H9 (cell line): ENCODE measurements at regions not wholly inside any gene's neighbourhood (a gene's known extent, or its start where the extent isn't known, plus 50 kb on each side); places are given as distances from the start of the nearest gene placed in this dataset.
"Not testable (repeated sequence)": the region's sequence is repeated elsewhere in the genome, so short reads cannot be mapped to it uniquely, and the experiment has no call there.

Experiments
- DNase-seq: peaks from one replicate; pipeline ENCODE4 v3.0.0-alpha.2; 2017
- H2AFZ ChIP-seq: one replicate; pipeline ENCODE4 v1.6.1; 2013; ENCODE audit warnings: mild to moderate bottlenecking, low read length, control low read depth, moderate library complexity
- H2AK5ac ChIP-seq: 2 replicates; pipeline ENCODE4 v1.6.1; 2013; ENCODE audit warnings: low read length, control low read depth, mixed read lengths; ENCODE audit not compliant: insufficient read length
- H2BK120ac ChIP-seq: one replicate; pipeline ENCODE4 v1.6.1; 2013; ENCODE audit warnings: low read depth, mild to moderate bottlenecking, low read length, control low read depth, inconsistent platforms; ENCODE audit not compliant: poor library complexity, severe bottlenecking
- H2BK12ac ChIP-seq: 2 replicates; pipeline ENCODE4 v1.6.1; 2013; ENCODE audit warnings: low read length, control low read depth, mixed read lengths, low read depth; ENCODE audit not compliant: insufficient read length
- H2BK15ac ChIP-seq: 2 replicates; pipeline ENCODE4 v1.6.1; 2013; ENCODE audit warnings: low read depth, low read length, control low read depth
- H2BK20ac ChIP-seq: one replicate; pipeline ENCODE4 v1.6.1; 2013; ENCODE audit warnings: low read depth, mild to moderate bottlenecking, low read length, control low read depth, inconsistent platforms; ENCODE audit not compliant: poor library complexity, severe bottlenecking
- H2BK5ac ChIP-seq: 2 replicates; pipeline ENCODE4 v1.6.1; 2013; ENCODE audit warnings: low read length, control low read depth, mixed read lengths; ENCODE audit not compliant: insufficient read length
- H3K14ac ChIP-seq: 2 replicates; pipeline ENCODE4 v1.6.1; 2013; ENCODE audit warnings: low read length, control low read depth; ENCODE audit not compliant: insufficient read depth
- H3K18ac ChIP-seq: 2 replicates; pipeline ENCODE4 v1.6.1; 2013; ENCODE audit warnings: low read depth, mild to moderate bottlenecking, mixed read lengths, low read length, control low read depth; ENCODE audit not compliant: insufficient read length
- H3K23ac ChIP-seq: 2 replicates; pipeline ENCODE4 v1.6.1; 2013; ENCODE audit warnings: low read length, control low read depth, mixed read lengths, low read depth; ENCODE audit not compliant: insufficient read length
- H3K23me2 ChIP-seq: 2 replicates; pipeline ENCODE4 v1.6.1; 2013; ENCODE audit warnings: low read depth, mild to moderate bottlenecking, mixed read lengths, low read length, control low read depth; ENCODE audit not compliant: insufficient read length, poor library complexity, severe bottlenecking
- H3K27ac ChIP-seq: 2 replicates; pipeline ENCODE4 v1.5.1; 2013; ENCODE audit warnings: low read length, control low read depth, mixed read lengths, low read depth; ENCODE audit not compliant: insufficient read length
- H3K27me3 ChIP-seq: 2 replicates; pipeline ENCODE4 v1.6.1; 2013; ENCODE audit warnings: low read length, control low read depth, inconsistent platforms; ENCODE audit not compliant: insufficient read depth
- H3K4ac ChIP-seq: 2 replicates; pipeline ENCODE4 v1.6.1; 2013; ENCODE audit warnings: low read depth, mild to moderate bottlenecking, control low read depth, inconsistent platforms, low read length, moderate library complexity
- H3K4me1 ChIP-seq: 2 replicates; pipeline ENCODE4 v1.6.1; 2013; ENCODE audit warnings: low read length, control low read depth, inconsistent platforms; ENCODE audit not compliant: insufficient read depth
- H3K4me2 ChIP-seq: 2 replicates; pipeline ENCODE4 v1.6.1; 2013; ENCODE audit warnings: low read length, control low read depth, mixed read lengths; ENCODE audit not compliant: insufficient read length, insufficient read depth
- H3K56ac ChIP-seq: 2 replicates; pipeline ENCODE4 v1.6.1; 2013; ENCODE audit warnings: low read depth, mild to moderate bottlenecking, mixed read lengths, low read length, control low read depth; ENCODE audit not compliant: insufficient read length
- H3K79me1 ChIP-seq: 2 replicates; pipeline ENCODE4 v1.6.1; 2013; ENCODE audit warnings: low read depth, mild to moderate bottlenecking, moderate library complexity, low read length, control low read depth, inconsistent platforms; ENCODE audit not compliant: insufficient read depth, poor library complexity, severe bottlenecking
- H3K79me2 ChIP-seq: 2 replicates; pipeline ENCODE4 v1.6.1; 2013; ENCODE audit warnings: low read length, control low read depth, inconsistent platforms; ENCODE audit not compliant: insufficient read depth
- H3K9ac ChIP-seq: 2 replicates; pipeline ENCODE4 v1.6.1; 2013; ENCODE audit warnings: low read length, control low read depth, mixed read lengths; ENCODE audit not compliant: insufficient read length; ENCODE audit errors: extremely low read depth
- H3K9me3 ChIP-seq: one replicate; pipeline ENCODE4 v1.6.1; 2013; ENCODE audit warnings: low read depth, low read length, inconsistent platforms; ENCODE audit not compliant: control insufficient read depth
- H3T11ph ChIP-seq: one replicate; pipeline ENCODE4 v1.6.1; 2013; ENCODE audit warnings: mild to moderate bottlenecking, low read length, control low read depth, inconsistent platforms
- H4K20me1 ChIP-seq: one replicate; pipeline ENCODE4 v1.6.1; 2013; ENCODE audit not compliant: control insufficient read depth, insufficient read length, insufficient read depth
- H4K5ac ChIP-seq: 2 replicates; pipeline ENCODE4 v1.6.1; 2013; ENCODE audit warnings: low read depth, mild to moderate bottlenecking, mixed read lengths, low read length, control low read depth; ENCODE audit not compliant: insufficient read length
- H4K8ac ChIP-seq: replicated peaks from 2 replicates; pipeline ENCODE4 v1.6.1; 2013; ENCODE audit warnings: low read length, control low read depth, mixed read lengths, low read depth; ENCODE audit not compliant: insufficient read length
- H4K91ac ChIP-seq: 2 replicates; pipeline ENCODE4 v1.6.1; 2013; ENCODE audit warnings: low read depth, mild to moderate bottlenecking, moderate library complexity, mixed read lengths, low read length, control low read depth; ENCODE audit not compliant: insufficient read length
- H3K27ac Mint-ChIP-seq, 3 experiments: 2 replicates in 2 of 3; 3 replicates in 1 of 3; pipeline ENCODE4 v1.8.0; 2020 to 2021; ENCODE audit warnings: mixed read lengths in 3 of 3, mild to moderate bottlenecking in 1 of 3, moderate library complexity in 1 of 3
- H3K27me3 Mint-ChIP-seq: 2 replicates; pipeline ENCODE4 v1.8.0; 2021; ENCODE audit warnings: low read depth, mild to moderate bottlenecking, moderate library complexity, mixed read lengths
- H3K36me3 Mint-ChIP-seq, 3 experiments: 2 replicates in 2 of 3; 3 replicates in 1 of 3; pipeline ENCODE4 v1.8.0; 2020 to 2021; ENCODE audit warnings: low read depth in 3 of 3, mixed read lengths in 3 of 3; ENCODE audit not compliant: insufficient read depth in 1 of 3
- H3K4me1 Mint-ChIP-seq, 2 experiments: 2 replicates each; pipeline ENCODE4 v1.8.0; 2020; ENCODE audit warnings: mixed read lengths in 2 of 2
- H3K4me3 Mint-ChIP-seq, 2 experiments: 2 replicates in 1 of 2; 3 replicates in 1 of 2; pipeline ENCODE4 v1.8.0; 2020 to 2021; ENCODE audit warnings: mild to moderate bottlenecking in 2 of 2, mixed read lengths in 2 of 2, moderate library complexity in 1 of 2
- H3K9me3 Mint-ChIP-seq, 2 experiments: 2 replicates in 1 of 2; 3 replicates in 1 of 2; pipeline ENCODE4 v1.8.0; 2020; ENCODE audit warnings: mild to moderate bottlenecking in 2 of 2, mixed read lengths in 2 of 2, moderate library complexity in 1 of 2
- WGBS: extraction: QIAGEN DNeasy Blood & Tissue Kit; methylation state at CpG from one replicate; pipeline ENCODE4 v1.1.7; 2013; ENCODE audit warnings: missing lambda C conversion rate, low lambda C conversion rate, mixed read lengths; ENCODE audit not compliant: insufficient read length; ENCODE audit errors: extremely low coverage; 5-methylcytosine and 5-hydroxymethylcytosine counted together

GRCh38 chr16:33935766-33936165 is 476.4 kb downstream of the TP53TG3F start:
- not testable (repeated sequence) for H3K4me3 Mint-ChIP-seq, H4K8ac ChIP-seq, H2BK20ac ChIP-seq, H3K4me1 ChIP-seq, H3K4ac ChIP-seq, H3K9me3 ChIP-seq, H4K5ac ChIP-seq, H2AFZ ChIP-seq, H2BK15ac ChIP-seq, H3K56ac ChIP-seq, H3K27ac Mint-ChIP-seq, H4K20me1 ChIP-seq, H2AK5ac ChIP-seq, H3K9ac ChIP-seq, H2BK5ac ChIP-seq, H3K4me2 ChIP-seq, H3K36me3 Mint-ChIP-seq, H3K4me1 Mint-ChIP-seq, H3K27ac ChIP-seq, H3K27me3 ChIP-seq, H2BK120ac ChIP-seq, DNase-seq, H3K27me3 Mint-ChIP-seq, H3K79me2 ChIP-seq, H2BK12ac ChIP-seq, H3K18ac ChIP-seq, H3K14ac ChIP-seq, H3K23ac ChIP-seq, H3K23me2 ChIP-seq, H4K91ac ChIP-seq, H3K79me1 ChIP-seq, H3T11ph ChIP-seq
- H3K9me3 Mint-ChIP-seq = peaks cover 8 to 12% of the 10 kb centered on the region in 2 experiments; a peak in 4 of 5 replicates
- no CpG with 5 or more reads among the region's 13 CpGs for WGBS

DNA sequence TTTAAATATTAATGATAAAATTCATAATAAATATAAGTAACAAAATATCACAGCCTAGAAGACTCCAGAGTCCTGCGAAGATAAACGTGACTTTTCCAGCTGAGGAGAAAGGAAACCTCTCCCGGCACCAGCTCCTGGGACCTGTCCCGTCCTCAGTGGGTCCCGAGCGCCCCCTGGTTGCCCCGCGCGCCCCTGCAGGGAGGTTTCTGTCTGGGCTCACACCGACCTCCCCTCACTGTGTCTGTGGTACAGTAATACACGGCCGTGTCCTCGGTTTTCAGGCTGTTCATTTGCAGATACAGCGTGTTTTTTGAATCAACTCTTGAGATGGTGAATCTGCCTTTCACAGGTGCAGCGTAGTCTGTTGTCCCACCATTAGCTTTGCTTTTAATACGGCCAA is 478.7 kb downstream of the TP53TG3F start:
- not testable (repeated sequence) for H3K27ac Mint-ChIP-seq, H3K4me2 ChIP-seq, H3K9ac ChIP-seq, H3K4me1 ChIP-seq, H3K27ac ChIP-seq, H3K79me1 ChIP-seq, H3K27me3 ChIP-seq, H3K18ac ChIP-seq, DNase-seq, H2BK15ac ChIP-seq, H3K79me2 ChIP-seq, H3K56ac ChIP-seq, H2BK5ac ChIP-seq, H4K5ac ChIP-seq, H3K23ac ChIP-seq, H2BK20ac ChIP-seq, H3K27me3 Mint-ChIP-seq, H4K8ac ChIP-seq, H3K14ac ChIP-seq, H3K4ac ChIP-seq, H3K36me3 Mint-ChIP-seq, H3K9me3 ChIP-seq, H3T11ph ChIP-seq, H2AFZ ChIP-seq, H3K4me3 Mint-ChIP-seq, H2BK12ac ChIP-seq, H3K4me1 Mint-ChIP-seq, H2AK5ac ChIP-seq, H2BK120ac ChIP-seq, H4K20me1 ChIP-seq, H4K91ac ChIP-seq, H3K9me3 Mint-ChIP-seq, H3K23me2 ChIP-seq
- WGBS = no CpG with 5 or more reads among the region's 16 CpGs
